K562 (cell line): ENCODE measurements at regions not wholly inside any gene's neighbourhood (a gene's known extent, or its start where the extent isn't known, plus 50 kb on each side); places are given as distances from the start of the nearest gene placed in this dataset.

Experiments used
- ATAC-seq: fragments of 200-7000 bp; cut with Tn5 transposase; 3 replicates; pipeline ENCODE4 v1.9.1; 2020; ENCODE audit warnings: moderate library complexity
- BruUV-seq: library from RNA; stranded (reverse); fragments of 400-500 nt; replicated peaks from 2 replicates; lab custom pipeline; 2021; lab: Mats Ljungman, UMichigan
- CTCF ChIA-PET: fragments of 300-600 bp; formaldehyde crosslinking; extraction: SDS; loops from one replicate; lab custom pipeline; 2021; ENCODE audit warnings: low intra/inter-chr PET ratio; lab: Yijun Ruan, JAX
- POLR2A ChIA-PET: fragments of 300-600, 350-650 bp; sonication (Branson Sonifier 250); formaldehyde crosslinking; extraction: SDS; loops from one replicate; lab custom pipeline; 2021; ENCODE audit warnings: antibody characterized with exemption, inconsistent platforms; lab: Yijun Ruan, JAX
- DNase-seq, 4 experiments: peaks; one replicate each; pipeline versions ENCODE4 v3.0.0 to v3.0.0-alpha.2; 2011 to 2018; ENCODE audit warnings: low spot score in 3 of 4, mixed read lengths in 3 of 4; ENCODE audit errors: extremely low read depth in 1 of 4
- FAIRE-seq: peaks from 2 replicates; lab custom pipeline; 2011; peaks lifted over from hg19 to GRCh38; lab: Jason Lieb, UNC
- H2AFZ ChIP-seq: 2 replicates; pipeline ENCODE4 v1.6.0; 2011; ENCODE audit warnings: low read depth, low read length, control low read depth, inconsistent platforms
- H3K27ac ChIP-seq: fragments of 200-600 bp; 3 replicates; pipeline ENCODE4 v1.8.0; 2011; ENCODE audit warnings: low read depth, mild to moderate bottlenecking, control low read depth, inconsistent platforms, low read length, moderate library complexity, mixed read lengths; ENCODE audit errors: extremely low read depth
- H3K27me3 ChIP-seq, 2 experiments: fragments of 300-600 bp in 1 of 2; 2 replicates in 1 of 2; 3 replicates in 1 of 2; pipeline versions ENCODE4 v1.6.0 to v1.8.0; 2011; ENCODE audit warnings: inconsistent platforms in 2 of 2, low read length in 2 of 2, mild to moderate bottlenecking in 1 of 2, mixed read lengths in 1 of 2, moderate library complexity in 1 of 2; ENCODE audit not compliant: control insufficient read depth in 2 of 2, insufficient read depth in 2 of 2
- H3K36me3 ChIP-seq: fragments of 300-600 bp; 3 replicates; pipeline ENCODE4 v1.8.0; 2011; ENCODE audit warnings: mild to moderate bottlenecking, low read length, inconsistent platforms; ENCODE audit not compliant: control insufficient read depth, insufficient read depth
- H3K4me1 ChIP-seq, 2 experiments: fragments of 200-600 bp in 1 of 2; replicated peaks in 1 of 2; 2 replicates in 1 of 2; 3 replicates in 1 of 2; pipeline versions ENCODE4 v1.5.1 to v1.8.0; 2011; ENCODE audit warnings: inconsistent platforms in 2 of 2, low read length in 2 of 2, mild to moderate bottlenecking in 1 of 2, mixed read lengths in 1 of 2, moderate library complexity in 1 of 2; ENCODE audit not compliant: control insufficient read depth in 2 of 2, insufficient read depth in 2 of 2
- H3K4me2 ChIP-seq: 2 replicates; pipeline ENCODE4 v1.6.1; 2011; ENCODE audit warnings: low read length, control low read depth, inconsistent platforms, mixed read lengths; ENCODE audit not compliant: insufficient read depth
- H3K4me3 ChIP-seq: fragments of 200-600 bp; sonication (generic), shearing (Covaris generic); 2 replicates; pipeline ENCODE4 v1.5.1; 2016; ENCODE audit warnings: control low read depth, inconsistent platforms
- H3K79me2 ChIP-seq: fragments of 200-600 bp; 3 replicates; pipeline ENCODE4 v1.8.0; 2011; ENCODE audit warnings: low read length, inconsistent platforms; ENCODE audit not compliant: control insufficient read depth, insufficient read depth
- H3K9ac ChIP-seq, 2 experiments: 2 replicates each; pipeline versions ENCODE4 v1.6.0 to v1.6.1; 2011; ENCODE audit warnings: low read depth in 2 of 2, low read length in 2 of 2, control low read depth in 1 of 2, inconsistent platforms in 1 of 2, mild to moderate bottlenecking in 1 of 2, mixed read lengths in 1 of 2; ENCODE audit not compliant: insufficient read depth in 1 of 2
- H3K9me1 ChIP-seq: one replicate; pipeline ENCODE4 v1.6.0; 2011; ENCODE audit warnings: inconsistent platforms, mild to moderate bottlenecking, low read length, moderate library complexity; ENCODE audit not compliant: control insufficient read depth, insufficient read depth
- H3K9me3 ChIP-seq: replicated peaks from 2 replicates; pipeline ENCODE4 v1.5.1; 2011; ENCODE audit warnings: low read depth, low read length, inconsistent platforms; ENCODE audit not compliant: control insufficient read depth, insufficient read depth
- H4K20me1 ChIP-seq: replicated peaks from 2 replicates; pipeline ENCODE4 v1.6.1; 2011; ENCODE audit warnings: low read length, inconsistent platforms, mixed read lengths; ENCODE audit not compliant: control insufficient read depth, insufficient read depth
- E2F6 ChIP-seq, 2 experiments: IDR thresholded peaks; 2 replicates each; pipeline ENCODE4 v1.6.1; 2011; ENCODE audit warnings: borderline replicate concordance in 1 of 2, control low read depth in 1 of 2, low read depth in 1 of 2, low read length in 1 of 2, mild to moderate bottlenecking in 1 of 2, mixed read lengths in 1 of 2, moderate library complexity in 1 of 2; ENCODE audit not compliant: insufficient read depth in 1 of 2, insufficient read length in 1 of 2, poor library complexity in 1 of 2, severe bottlenecking in 1 of 2; ENCODE audit errors: extremely low read depth in 1 of 2
- KDM5B ChIP-seq: fragments of 200-600 bp; sonication (generic); IDR thresholded peaks from 2 replicates; pipeline ENCODE4 v1.6.1; 2012; ENCODE audit warnings: low read depth, mild to moderate bottlenecking, moderate library complexity, low read length, control low read depth, inconsistent platforms; ENCODE audit not compliant: insufficient replicate concordance
- KLF6 ChIP-seq: fragments of 250-450 bp; sonication (Bioruptor Pico); IDR thresholded peaks from 2 replicates; pipeline ENCODE4 v1.4.0; 2020; ENCODE audit warnings: mild to moderate bottlenecking, moderate library complexity, borderline replicate concordance
- ZFX ChIP-seq: sonication (generic); formaldehyde crosslinking; IDR thresholded peaks from 2 replicates; pipeline ENCODE4 v1.8.0; 2022; ENCODE audit warnings: mild to moderate bottlenecking, missing genetic modification reagents, moderate library complexity
- ZNF695 ChIP-seq: fragments of 450-650 bp; formaldehyde crosslinking; IDR thresholded peaks from 2 replicates; pipeline ENCODE4 v1.4.0; 2020; ENCODE audit warnings: mild to moderate bottlenecking, moderate library complexity
- WGBS: fragments of 100-300 bp; shearing (Covaris generic); methylation state at CpG from one replicate; pipeline ENCODE4 v1.1.6; 2016; ENCODE audit warnings: low coverage, mixed read lengths; ENCODE audit not compliant: insufficient coverage; ENCODE audit errors: missing lambda C conversion rate; 5-methylcytosine and 5-hydroxymethylcytosine counted together
- in situ Hi-C: fragments of 300-500 bp; cut with MboI; formaldehyde crosslinking; loops from 4 replicates; pipeline ENCODE4 v1.15.0; 2018; ENCODE audit warnings: inconsistent platforms, mixed read lengths
- intact Hi-C: fragments of 100-400 bp; cut with micrococcal nuclease; formaldehyde crosslinking; loops from 2 replicates; pipeline ENCODE4 v1.14.2; 2022

GRCh38 chr7:156579566-156579965, 61.0 kb upstream of the RNF32 start:
- Histone ChIP-seq H4K20me1 (peaks cover 6% of the 10 kb centered on the region; the same call in 1 of the 2 replicates), H3K27me3 (peaks cover 48 to 49% of the 10 kb centered on the region in 2 experiments), H3K79me2 (no peaks in the 10 kb centered on the region), H3K4me1 (peaks cover 0 to 6% of the 10 kb centered on the region in 2 experiments; a peak in 1 of 5 replicates), H3K4me3 (no peak overlapping the region), H3K9me1 (no peaks in the 10 kb centered on the region), H3K27ac (no peak overlapping the region), H3K9me3 (no peaks in the 10 kb centered on the region), H2AFZ (no peak overlapping the region), H3K4me2 (no peak overlapping the region), H3K9ac (no peak overlapping the region), H3K36me3 (no peaks in the 10 kb centered on the region)
- TF ChIP-seq ZNF695 (CRISPR knock-in tag) = no peak
- TF ChIP-seq KLF6 = no peak
- no peak for TF ChIP-seq ZFX (CRISPR knock-in tag)
- TF ChIP-seq E2F6 (IDR thresholded peaks at IDR 0.05; ENCODE audit: borderline replicate concordance in 1 of 2, extremely low read depth in 1 of 2, insufficient read depth in 1 of 2, insufficient read length in 1 of 2, low read depth in 1 of 2, low read length in 1 of 2, poor library complexity in 1 of 2, severe bottlenecking in 1 of 2) = no peak
- TF ChIP-seq KDM5B = no peak
- DNase-seq = no peak
- CTCF ChIA-PET = interaction anchor here (0.7 kb wide), 1 partner anchor 262 kb away, joined by 3 read pairs; no protein-coding TSS in a partner anchor
- intact Hi-C loops = no loop called here
- ATAC-seq = no peak
- no peak for FAIRE-seq
- WGBS = 8% methylated on average over 8 of the region's 8 CpGs
- POLR2A ChIA-PET = interaction anchor here (0.6 to 2.1 kb wide), 4 partner anchors 8 to 467 kb away, joined by 3 to 5 read pairs (median 4); no protein-coding TSS in a partner anchor
- in situ Hi-C loops = no loop called here
- BruUV-seq = no TSS peak
